MV-4-11 (cell line): ENCODE measurements at regions not wholly inside any gene's neighbourhood (a gene's known extent, or its start where the extent isn't known, plus 50 kb on each side); places are given as distances from the start of the nearest gene placed in this dataset.

Source experiments
- DNase-seq: peaks from one replicate; lab custom pipeline; 2025; lab: John Stamatoyannopoulos, UW

GRCh38 chr10:60466267-60467201 is 76.9 kb upstream of the ANK3 start:
- DNase-seq: no peak

DNA sequence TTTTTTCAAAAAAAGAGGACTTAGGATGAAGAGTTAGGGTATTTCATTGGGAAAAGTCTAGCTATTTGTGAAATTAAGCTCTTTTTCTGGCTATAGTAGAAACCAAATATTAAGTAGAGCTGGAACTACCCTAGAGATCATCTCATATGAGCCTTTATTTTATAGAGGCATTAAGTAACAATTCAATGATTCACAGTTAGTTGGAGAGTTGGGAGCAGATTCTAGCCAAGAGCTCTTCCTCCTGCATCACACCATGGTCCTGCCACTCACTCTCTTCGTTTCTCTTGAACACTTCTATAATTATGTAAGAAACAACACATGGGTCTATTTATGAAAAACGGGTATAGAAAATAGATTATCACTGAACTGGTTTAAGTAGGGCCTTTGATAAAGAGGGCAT is 76.1 kb upstream of the ANK3 start:
- DNase-seq: no peak

GRCh38 chr10:60464659-60465058 is 75.0 kb upstream of the ANK3 start:
- no peak for DNase-seq

DNA sequence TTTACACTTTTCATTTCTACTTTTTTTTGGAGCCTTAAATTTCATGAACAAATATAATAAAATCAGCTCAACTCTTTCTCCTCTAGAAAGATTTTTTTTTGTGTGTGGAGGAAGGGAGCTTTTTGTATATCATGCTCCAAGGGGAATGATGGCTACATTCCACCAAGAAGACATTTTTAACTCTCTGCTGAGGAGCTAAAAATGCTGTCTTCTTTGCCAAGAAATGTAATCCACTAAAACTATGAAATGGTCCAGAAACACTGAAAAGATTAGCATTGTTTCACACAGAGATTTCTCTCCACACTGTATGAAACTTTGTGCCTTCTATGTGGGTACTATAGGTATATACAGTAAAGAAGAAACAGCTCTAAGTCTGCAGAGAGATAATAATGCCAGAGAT is 74.1 kb upstream of the ANK3 start:
- DNase-seq: no peak

DNA sequence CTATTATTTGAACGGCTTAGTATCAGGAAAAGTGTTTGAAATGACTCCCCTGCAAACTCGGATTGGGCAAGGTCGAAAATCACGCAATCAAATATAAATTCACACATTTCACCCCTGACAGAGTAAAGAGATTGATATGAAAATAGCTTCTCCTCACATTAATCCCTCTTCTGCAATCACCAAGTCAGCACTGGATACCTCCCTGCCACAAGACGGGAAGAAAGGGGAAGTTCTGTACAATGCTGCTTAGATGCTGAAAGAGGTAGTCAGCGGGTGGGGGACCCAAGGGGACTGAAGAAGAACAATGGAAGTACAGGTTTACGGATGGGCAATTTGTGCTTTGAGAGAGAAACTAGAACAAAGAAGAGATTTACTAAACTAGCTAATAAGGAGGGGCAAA is 72.0 kb upstream of the ANK3 start:
- DNase-seq: peak; percentile 65

GRCh38 chr10:60459701-60460457 is 70.2 kb upstream of the ANK3 start:
- no peak for DNase-seq

- DNase-seq: no peak
Observed at GRCh38 chr10:60456053-60456452, 66.4 kb upstream of the ANK3 start.

- DNase-seq: no peak
Observed at GRCh38 chr10:60454336-60454735, 64.7 kb upstream of the ANK3 start.

DNA sequence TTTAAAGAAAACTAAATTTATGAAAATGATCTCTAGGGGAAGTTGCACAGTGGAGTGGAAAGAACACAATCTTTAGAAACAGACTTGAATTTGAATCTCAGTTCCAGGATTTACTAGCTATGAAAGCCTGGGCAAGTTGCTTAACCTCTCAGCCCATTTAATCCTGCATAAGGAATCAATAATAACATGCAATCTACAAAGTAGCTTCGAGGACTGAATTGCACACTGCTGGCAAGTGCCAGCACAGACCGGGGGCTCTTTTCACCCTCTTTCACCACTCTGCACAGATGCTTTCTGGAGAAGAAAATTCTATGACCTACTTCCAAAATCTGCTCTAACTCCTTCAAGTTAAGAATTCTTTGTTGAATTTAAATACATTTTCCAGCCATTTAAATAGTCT is 63.4 kb upstream of the ANK3 start:
- DNase-seq: no peak

DNA sequence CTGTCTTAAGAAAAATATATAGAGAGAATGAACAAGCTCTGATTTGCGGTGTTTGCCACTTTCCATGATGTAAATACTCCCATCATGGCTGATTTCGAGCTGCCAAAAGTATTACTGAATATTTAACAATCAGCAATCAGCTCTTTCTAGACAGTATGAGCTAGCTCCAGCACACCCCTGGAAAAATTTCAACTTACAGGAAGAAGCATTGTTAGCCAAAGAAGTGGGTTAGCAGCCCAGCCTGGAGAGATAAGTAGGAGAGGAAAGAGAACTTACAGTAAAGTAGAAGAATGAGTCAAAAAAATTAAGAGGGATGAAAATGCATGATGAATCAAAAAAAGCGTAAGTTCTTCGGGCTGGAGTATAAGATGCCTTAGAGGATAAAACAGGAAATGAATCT is 60.6 kb upstream of the ANK3 start:
- no peak for DNase-seq

GRCh38 chr10:60448246-60448645 is 58.6 kb upstream of the ANK3 start:
- DNase-seq: no peak

DNA sequence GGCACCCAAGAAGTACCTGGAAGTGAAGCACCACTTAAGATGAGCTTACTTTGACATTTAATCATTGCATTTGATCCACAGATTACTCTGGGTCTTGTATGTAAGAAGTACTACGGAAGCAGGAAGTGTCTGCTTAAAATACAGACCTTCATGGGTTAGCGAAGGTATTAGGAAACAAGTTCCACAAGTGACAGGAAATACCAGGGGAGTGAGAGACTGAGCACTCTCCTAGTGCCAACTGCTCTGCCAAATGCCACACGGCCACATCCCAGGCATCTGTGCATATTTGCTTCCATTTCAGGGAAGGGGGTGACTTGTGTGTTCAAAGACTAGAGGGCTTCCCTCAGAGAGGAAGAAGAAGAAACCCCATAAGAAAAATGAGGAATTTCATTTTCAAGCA is 57.2 kb upstream of the ANK3 start:
- peak; percentile 55 for DNase-seq

- DNase-seq: no peak
Observed at GRCh38 chr10:60446070-60446833, 56.6 kb upstream of the ANK3 start.

DNA sequence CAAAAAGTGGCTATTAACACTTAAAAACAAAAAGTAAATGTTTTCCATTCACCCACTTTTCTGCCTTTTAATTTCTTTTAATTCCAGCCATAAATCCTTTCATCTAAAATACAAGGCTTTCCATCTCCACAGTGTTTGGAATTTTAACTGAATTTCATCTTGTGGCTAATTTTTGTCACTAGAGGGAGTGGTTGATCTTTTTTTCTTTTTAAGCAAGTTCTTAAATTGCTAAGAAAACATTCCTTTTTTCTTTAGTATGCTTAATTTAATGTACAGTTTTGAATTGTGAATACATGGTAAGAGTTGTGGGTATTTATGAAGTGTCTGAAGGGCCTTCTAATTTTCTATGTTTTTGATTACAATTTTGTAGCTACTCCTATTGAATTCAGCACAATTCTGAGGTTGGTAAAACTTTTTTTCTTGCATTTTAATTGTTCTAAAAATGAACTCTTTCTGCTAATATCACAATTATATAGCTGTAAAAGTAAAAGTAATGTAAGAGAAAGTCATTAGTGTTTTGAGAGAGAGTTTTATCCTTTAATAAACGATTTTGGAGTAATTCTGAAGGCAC is 54.9 kb upstream of the ANK3 start:
- DNase-seq: peak; percentile 9

DNA sequence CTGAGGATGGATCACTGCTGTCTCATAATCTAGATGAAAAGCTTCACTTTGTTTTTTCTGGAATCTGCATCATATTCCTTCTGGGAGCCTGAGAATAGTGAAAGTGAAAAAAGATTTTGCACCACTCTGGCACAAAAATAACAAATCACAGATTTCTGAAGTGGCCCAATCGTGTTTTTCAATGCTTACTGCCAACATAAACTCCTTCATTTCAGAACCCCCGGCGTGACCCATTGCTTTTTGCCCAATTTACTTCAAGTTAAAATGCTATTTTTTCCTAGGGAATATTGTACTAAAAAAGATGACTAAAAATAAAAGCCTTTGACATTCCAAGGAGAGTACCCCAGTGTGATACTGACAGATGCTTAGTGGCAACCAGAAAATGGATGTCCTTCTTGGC is 53.7 kb upstream of the ANK3 start:
- DNase-seq: no peak

- DNase-seq: no peak
Observed at GRCh38 chr10:60441515-60441914, 51.8 kb upstream of the ANK3 start.

DNA sequence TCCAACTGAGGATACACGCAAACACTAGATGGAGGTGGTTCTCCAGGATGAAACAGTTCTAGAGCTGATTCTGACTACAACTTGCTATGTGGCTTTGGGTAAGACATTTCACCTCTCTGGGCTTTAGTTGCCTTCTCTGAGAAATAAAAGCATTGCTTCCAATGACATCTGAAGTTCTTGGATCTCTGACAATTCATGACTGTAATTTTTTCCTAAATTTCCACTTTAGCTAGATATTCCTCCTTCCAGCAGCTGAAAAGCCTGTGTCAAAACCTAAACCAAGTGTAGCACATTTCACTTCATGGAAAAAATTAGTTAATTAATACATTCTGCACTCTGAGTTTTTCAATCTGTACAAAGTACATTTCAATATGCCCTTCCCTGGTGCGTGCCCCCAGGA is 50.0 kb upstream of the ANK3 start:
- no peak for DNase-seq
